ENCODE measurements at regions not wholly inside any gene's neighbourhood (a gene's known extent, or its start where the extent isn't known, plus 50 kb on each side); places are given as distances from the start of the nearest gene placed in this dataset.

- TF ChIP-seq CTCF (tag by site-specific recombination; IDR thresholded peaks at IDR 0.05) (no peak), ZBTB7A (tag by site-specific recombination; IDR thresholded peaks at IDR 0.05; ENCODE audit: low read depth) (no peak), ZNF274 (IDR thresholded peaks at IDR 0.05; ENCODE audit: low read length) (no peak), ZNF274 (tag by site-specific recombination; IDR thresholded peaks at IDR 0.05; ENCODE audit: borderline replicate concordance) (no peak), ZNF302 (tag by site-specific recombination; IDR thresholded peaks at IDR 0.05; ENCODE audit: low read depth) (no peak), ZNF488 (tag by site-specific recombination; IDR thresholded peaks at IDR 0.05) (no peak), ZBTB21 (tag by site-specific recombination; IDR thresholded peaks at IDR 0.05) (no peak), PRDM4 (tag by site-specific recombination; IDR thresholded peaks at IDR 0.05) (no peak), REST (tag by site-specific recombination; IDR thresholded peaks at IDR 0.05) (no peak), YY1 (tag by site-specific recombination; IDR thresholded peaks at IDR 0.05) (no peak), ZNF639 (tag by site-specific recombination; IDR thresholded peaks at IDR 0.05) (no peak), ZNF335 (tag by site-specific recombination; conservative IDR thresholded peaks at IDR 0.05) (no peak), SCRT2 (tag by site-specific recombination; IDR thresholded peaks at IDR 0.05) (0 out of 2 replicates have a peak, but pooled peaks have one; percentile 32), MYNN (tag by site-specific recombination; IDR thresholded peaks at IDR 0.05; ENCODE audit: borderline replicate concordance) (no peak), PBX3 (CRISPR knock-in tag; IDR thresholded peaks at IDR 0.05) (no peak)
Measured at GRCh38 chr1:228648647-228649383, 86.5 kb upstream of the RHOU start.
